Sigmoid colon (tissue), 6 donors: ENCODE measurements at regions not wholly inside any gene's neighbourhood (a gene's known extent, or its start where the extent isn't known, plus 50 kb on each side); places are given as distances from the start of the nearest gene placed in this dataset.

Experiments
- DNase-seq: peaks from one replicate; pipeline ENCODE4 v3.0.0-alpha.2; 2019
- H3K27ac ChIP-seq, 4 donors: fragments of 200-600 bp; sonication (generic); one replicate each; pipeline ENCODE4 v1.5.1; 2016 to 2019; ENCODE audit warnings: mild to moderate bottlenecking in 1 of 4
- H3K27me3 ChIP-seq, 3 donors: fragments of 200-600 bp; sonication (generic); one replicate each; pipeline ENCODE4 v1.5.1; 2019; ENCODE audit warnings: mild to moderate bottlenecking in 1 of 3
- H3K36me3 ChIP-seq, 4 donors: fragments of 200-600 bp; sonication (generic); one replicate each; pipeline ENCODE4 v1.5.1; 2016 to 2019
- H3K4me1 ChIP-seq, 4 donors: fragments of 200-600 bp; sonication (generic); one replicate each; pipeline ENCODE4 v1.5.1; 2017 to 2019
- H3K4me3 ChIP-seq, 4 donors: fragments of 200-600 bp; sonication (generic); one replicate each; pipeline ENCODE4 v1.5.1; 2017 to 2019; ENCODE audit warnings: mild to moderate bottlenecking in 2 of 4, moderate library complexity in 1 of 4
- H3K9me3 ChIP-seq, 4 donors: fragments of 200-600 bp in 3 of 4; sonication (generic) in 3 of 4; one replicate each; pipeline versions ENCODE4 v1.5.1 to v1.6.1; 2013 to 2019
- EP300 ChIP-seq, 4 donors: sonication (generic); formaldehyde crosslinking; IDR thresholded peaks; one replicate each; pipeline ENCODE4 v1.6.1; 2017; ENCODE audit warnings: antibody characterized with exemption in 4 of 4
- POLR2A ChIP-seq, 2 donors: fragments of 450-650 bp; IDR thresholded peaks; one replicate each; pipeline ENCODE4 v1.6.1; 2016; ENCODE audit warnings: antibody characterized with exemption in 2 of 2, mild to moderate bottlenecking in 2 of 2, moderate library complexity in 2 of 2
- POLR2AphosphoS5 ChIP-seq, 4 donors: sonication (generic); formaldehyde crosslinking; IDR thresholded peaks; one replicate each; pipeline ENCODE4 v1.6.1; 2017; ENCODE audit warnings: antibody characterized with exemption in 4 of 4
- WGBS, 2 donors: extraction: QIAGEN DNeasy Blood & Tissue Kit; methylation state at CpG; one replicate each; pipeline ENCODE4 v1.1.7; 2013; 5-methylcytosine and 5-hydroxymethylcytosine counted together
- intact Hi-C: fragments of 100-400 bp; cut with DNase I; formaldehyde crosslinking; loops from one replicate; pipeline ENCODE4 v1.15.1; 2023
- TF ChIP-seq, protein P1 (sequence below), 4 experiments: fragments of 450-650 bp in 3 of 4; fragments of 200-600 bp in 1 of 4; IDR thresholded peaks; one replicate each; pipeline ENCODE4 v1.5.1; 2016 to 2019; ENCODE audit warnings: antibody characterized with exemption in 4 of 4, mild to moderate bottlenecking in 3 of 4, moderate library complexity in 2 of 4
- donor health status: healthy with polysubstance abuse.
- donor health status: healthy.

DNA sequence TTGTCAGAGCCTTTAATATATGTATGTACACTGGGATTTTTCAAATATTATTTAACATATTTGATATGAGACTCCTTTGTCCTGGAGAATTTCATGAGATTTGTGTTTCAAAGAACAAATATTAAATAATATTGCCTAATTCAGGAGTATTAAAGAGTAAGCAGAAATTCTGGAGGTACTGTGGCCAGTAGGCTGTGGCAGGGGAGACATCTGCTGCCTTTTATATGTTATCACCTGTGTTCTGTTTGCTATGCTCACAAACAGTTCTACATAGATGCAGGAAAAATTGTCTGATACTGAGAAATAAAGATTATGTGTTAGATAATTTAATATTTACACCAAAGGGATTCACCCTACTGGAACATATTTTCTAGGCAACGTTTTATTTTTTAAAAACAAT lies 395.4 kb upstream of the SLC35B3 start:
- no peaks in the 10 kb centered on the region for H3K27me3 ChIP-seq
- no peaks in the 10 kb centered on the region for H3K36me3 ChIP-seq
- TF ChIP-seq, protein P1, sequence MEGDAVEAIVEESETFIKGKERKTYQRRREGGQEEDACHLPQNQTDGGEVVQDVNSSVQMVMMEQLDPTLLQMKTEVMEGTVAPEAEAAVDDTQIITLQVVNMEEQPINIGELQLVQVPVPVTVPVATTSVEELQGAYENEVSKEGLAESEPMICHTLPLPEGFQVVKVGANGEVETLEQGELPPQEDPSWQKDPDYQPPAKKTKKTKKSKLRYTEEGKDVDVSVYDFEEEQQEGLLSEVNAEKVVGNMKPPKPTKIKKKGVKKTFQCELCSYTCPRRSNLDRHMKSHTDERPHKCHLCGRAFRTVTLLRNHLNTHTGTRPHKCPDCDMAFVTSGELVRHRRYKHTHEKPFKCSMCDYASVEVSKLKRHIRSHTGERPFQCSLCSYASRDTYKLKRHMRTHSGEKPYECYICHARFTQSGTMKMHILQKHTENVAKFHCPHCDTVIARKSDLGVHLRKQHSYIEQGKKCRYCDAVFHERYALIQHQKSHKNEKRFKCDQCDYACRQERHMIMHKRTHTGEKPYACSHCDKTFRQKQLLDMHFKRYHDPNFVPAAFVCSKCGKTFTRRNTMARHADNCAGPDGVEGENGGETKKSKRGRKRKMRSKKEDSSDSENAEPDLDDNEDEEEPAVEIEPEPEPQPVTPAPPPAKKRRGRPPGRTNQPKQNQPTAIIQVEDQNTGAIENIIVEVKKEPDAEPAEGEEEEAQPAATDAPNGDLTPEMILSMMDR (IDR thresholded peaks at IDR 0.05), result no peak
- TF ChIP-seq EP300 (IDR thresholded peaks at IDR 0.05), result no peak
- no peak for TF ChIP-seq POLR2AphosphoS5 (IDR thresholded peaks at IDR 0.05)
- no peak for TF ChIP-seq POLR2A (IDR thresholded peaks at IDR 0.05)
- DNase-seq, result no peak
- H3K9me3 ChIP-seq, result no peaks in the 10 kb centered on the region
- WGBS, 2 donors, result 26 to 67% methylated on average over 1 of the region's 1 CpG
- no peaks in the 10 kb centered on the region for H3K4me1 ChIP-seq
- H3K4me3 ChIP-seq, result no peak overlapping the region
- intact Hi-C loops, result no loop called here
- H3K27ac ChIP-seq, result no peak overlapping the region

DNA sequence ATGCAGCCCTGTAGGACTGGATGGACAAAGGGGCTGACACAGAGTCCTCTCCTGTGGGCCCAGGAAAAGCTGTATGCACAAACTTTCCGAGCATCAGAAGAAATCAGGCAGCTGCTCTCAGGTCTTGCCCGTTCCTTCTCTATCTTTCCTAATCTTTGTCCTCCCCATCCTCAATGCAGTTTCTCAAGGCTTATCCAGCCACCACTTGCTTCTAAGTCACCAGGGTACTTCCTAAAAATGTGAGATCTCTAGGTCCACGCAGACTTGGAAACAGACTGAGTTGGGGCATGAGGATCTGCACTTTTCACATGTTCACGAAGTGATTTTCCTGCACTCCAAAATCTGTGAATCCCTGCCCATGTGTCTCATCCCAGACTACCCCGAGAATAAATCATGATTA lies 394.5 kb upstream of the SLC35B3 start:
- Histone ChIP-seq H3K36me3 (no peaks in the 10 kb centered on the region), H3K4me1 (no peaks in the 10 kb centered on the region), H3K9me3 (no peaks in the 10 kb centered on the region), H3K27ac (no peak overlapping the region), H3K27me3 (no peaks in the 10 kb centered on the region), H3K4me3 (no peak overlapping the region)
- 54 to 74% methylated on average over 5 of the region's 5 CpGs for WGBS, 2 donors
- DNase-seq, result no peak
- intact Hi-C loops, result no loop called here
- TF ChIP-seq EP300 (IDR thresholded peaks at IDR 0.05) (no peak), POLR2A (IDR thresholded peaks at IDR 0.05) (no peak), POLR2AphosphoS5 (IDR thresholded peaks at IDR 0.05) (no peak)

DNA sequence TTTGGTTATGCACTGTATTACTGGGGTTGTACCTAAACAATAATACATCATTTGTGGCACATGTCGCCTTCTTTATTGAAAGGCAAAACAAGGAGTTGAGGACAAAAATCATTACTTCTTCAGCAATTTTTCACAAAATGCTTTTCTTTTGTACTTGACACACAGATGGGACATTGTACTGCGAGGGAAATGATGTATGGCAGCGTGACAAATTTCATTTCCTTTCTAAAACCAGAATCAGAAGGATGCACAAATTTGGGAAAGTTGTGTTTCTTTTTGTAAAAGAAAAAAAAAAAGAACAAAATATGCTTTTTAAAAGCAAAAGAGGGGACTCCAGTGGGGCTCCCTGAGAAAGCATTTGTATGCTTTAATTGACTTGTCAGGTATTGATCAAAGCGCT lies 394.0 kb upstream of the SLC35B3 start:
- intact Hi-C loops, result no loop called here

DNA sequence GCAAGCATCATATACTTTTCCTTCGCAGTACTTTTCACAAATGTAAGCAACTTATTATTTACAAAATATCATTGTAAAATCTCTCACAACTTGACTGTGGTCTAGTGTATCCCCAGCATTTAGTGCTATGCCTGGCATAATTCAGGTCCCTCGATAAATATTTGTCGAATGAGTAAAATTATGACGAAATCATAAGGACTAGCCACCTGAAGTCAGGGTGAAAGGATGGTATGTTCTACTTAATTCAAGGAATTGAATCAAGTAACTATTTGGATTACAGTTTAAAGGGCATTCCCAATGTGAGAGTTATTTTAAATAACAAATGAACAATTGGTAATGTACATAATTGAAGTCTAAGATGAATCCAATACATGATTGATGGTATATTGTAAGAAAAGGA lies 393.0 kb upstream of the SLC35B3 start:
- H3K36me3 ChIP-seq, result no peaks in the 10 kb centered on the region
- 92 to 96% methylated on average over 4 of the region's 4 CpGs for WGBS, 2 donors
- H3K4me3 ChIP-seq, result no peak overlapping the region
- no peaks in the 10 kb centered on the region for H3K9me3 ChIP-seq
- no peak for DNase-seq
- no peak overlapping the region for H3K27ac ChIP-seq
- no peak for TF ChIP-seq POLR2AphosphoS5 (IDR thresholded peaks at IDR 0.05)
- TF ChIP-seq, protein P1 (IDR thresholded peaks at IDR 0.05), result no peak
- TF ChIP-seq POLR2A (IDR thresholded peaks at IDR 0.05), result no peak
- no peak for TF ChIP-seq EP300 (IDR thresholded peaks at IDR 0.05)
- H3K27me3 ChIP-seq, result no peaks in the 10 kb centered on the region
- intact Hi-C loops, result no loop called here
- no peaks in the 10 kb centered on the region for H3K4me1 ChIP-seq

More for the DNA sequence above, 394.0 kb upstream of the SLC35B3 start:
- no peaks in the 10 kb centered on the region for H3K27me3 ChIP-seq
- H3K4me3 ChIP-seq, result no peak overlapping the region
- WGBS, 2 donors, result 74 to 87% methylated on average over 4 of the region's 4 CpGs
- H3K4me1 ChIP-seq, result no peaks in the 10 kb centered on the region
- H3K36me3 ChIP-seq, result no peaks in the 10 kb centered on the region
- TF ChIP-seq, protein P1 (IDR thresholded peaks at IDR 0.05), result no peak
- TF ChIP-seq POLR2AphosphoS5 (IDR thresholded peaks at IDR 0.05) (no peak), EP300 (IDR thresholded peaks at IDR 0.05) (no peak), POLR2A (IDR thresholded peaks at IDR 0.05) (no peak)
- no peaks in the 10 kb centered on the region for H3K9me3 ChIP-seq
- DNase-seq, result no peak
- no peak overlapping the region for H3K27ac ChIP-seq

DNA sequence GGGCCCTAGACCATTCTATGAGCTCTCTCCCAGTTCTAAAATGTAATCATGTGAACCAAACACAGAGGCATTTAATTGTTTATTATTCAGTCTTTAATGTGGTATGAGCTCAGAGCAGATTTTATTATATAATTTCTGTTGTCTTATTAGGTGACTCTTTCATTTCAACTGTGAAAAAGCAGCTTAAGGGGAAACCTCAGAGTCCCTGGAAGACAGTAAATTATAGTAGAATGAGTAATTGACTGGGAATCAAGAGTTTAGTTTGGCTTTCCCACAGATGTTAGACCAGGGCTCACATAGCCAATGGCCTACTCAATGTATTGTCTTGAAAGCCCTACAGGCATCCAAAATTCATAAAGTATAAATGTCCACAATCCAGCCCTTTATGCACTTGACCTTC lies 390.4 kb upstream of the SLC35B3 start:
- intact Hi-C loops, result no loop called here
- Histone ChIP-seq H3K27me3 (no peaks in the 10 kb centered on the region), H3K4me1 (no peaks in the 10 kb centered on the region), H3K9me3 (peaks cover 0 to 3% (median 0%) of the 10 kb centered on the region in 4 donors), H3K36me3 (no peaks in the 10 kb centered on the region), H3K4me3 (no peak overlapping the region), H3K27ac (no peak overlapping the region)
- no peak for TF ChIP-seq EP300 (IDR thresholded peaks at IDR 0.05)
- TF ChIP-seq, protein P1 (IDR thresholded peaks at IDR 0.05), result no peak
- no peak for TF ChIP-seq POLR2AphosphoS5 (IDR thresholded peaks at IDR 0.05)
- no peak for DNase-seq
